ENCODE measurements at regions not wholly inside any gene's neighbourhood (a gene's known extent, or its start where the extent isn't known, plus 50 kb on each side); places are given as distances from the start of the nearest gene placed in this dataset.

GRCh38 chr6:112752791-112753190 lies 405.7 kb downstream of the RFPL4B start:
- TF ChIP-seq POLR2AphosphoS5 (IDR thresholded peaks at IDR 0.05) = no peak
- no peak for TF ChIP-seq CTCF (IDR thresholded peaks at IDR 0.05)
- TF ChIP-seq POLR2A (IDR thresholded peaks at IDR 0.05) = no peak
